Left renal cortex interstitium (tissue), 4 donors: ENCODE measurements at regions not wholly inside any gene's neighbourhood (a gene's known extent, or its start where the extent isn't known, plus 50 kb on each side); places are given as distances from the start of the nearest gene placed in this dataset.

Experiments
- DNase-seq, 4 donors: peaks; one replicate each; pipeline ENCODE4 v3.0.0-alpha.2; 2013; ENCODE audit warnings: low read depth in 4 of 4, low spot score in 2 of 4, missing footprints in 1 of 4

- no peak for DNase-seq
Measured at GRCh38 chr9:126123927-126124326, 202.7 kb upstream of the MVB12B start.

GRCh38 chr9:126125177-126125576 lies 201.5 kb upstream of the MVB12B start:
- no peak for DNase-seq

DNA sequence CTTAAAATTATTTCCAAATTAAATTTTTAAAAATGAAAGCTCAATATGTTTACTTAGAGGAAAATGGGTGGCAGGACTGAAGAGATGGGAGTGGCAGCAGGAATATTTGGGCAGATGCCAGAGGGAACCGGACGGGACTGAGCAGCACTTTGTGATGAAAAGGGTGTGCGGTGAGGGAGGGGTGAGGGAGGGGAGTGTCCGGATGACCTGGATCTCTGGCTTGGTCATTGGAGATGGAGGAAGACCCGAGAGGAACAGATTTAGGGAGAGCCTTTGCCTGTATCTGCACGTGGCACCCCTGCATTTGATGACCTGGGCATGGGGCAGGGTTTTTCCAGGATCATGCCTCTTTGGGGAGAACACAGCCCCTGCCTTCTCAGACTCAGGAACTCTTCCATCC lies 201.1 kb upstream of the MVB12B start:
- no peak for DNase-seq

DNA sequence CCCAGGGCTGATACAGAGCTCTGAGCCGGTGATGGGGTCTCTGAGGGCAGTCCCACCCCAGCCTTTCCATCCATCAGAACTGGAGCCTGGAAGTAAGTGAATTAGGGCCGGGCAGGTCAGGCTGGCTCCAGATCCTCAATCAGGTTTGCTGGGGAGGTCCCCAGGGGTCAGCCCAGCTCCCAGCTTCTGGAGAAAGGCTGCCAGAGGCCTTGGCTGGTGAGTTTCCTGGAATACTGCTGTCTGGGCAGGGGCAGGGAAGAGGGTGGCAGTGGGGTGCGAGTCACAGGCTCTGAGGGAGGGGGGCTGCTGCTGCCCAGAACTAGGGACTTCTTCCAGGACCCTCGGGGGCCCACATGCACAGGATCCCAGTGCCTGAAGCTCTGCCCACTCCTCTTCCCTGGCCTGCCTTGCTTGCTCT lies 200.6 kb upstream of the MVB12B start:
- DNase-seq = no peak

GRCh38 chr9:126126807-126127206 lies 199.8 kb upstream of the MVB12B start:
- no peak for DNase-seq

- no peak for DNase-seq
Measured at GRCh38 chr9:126127591-126127990, 199.0 kb upstream of the MVB12B start.

DNA sequence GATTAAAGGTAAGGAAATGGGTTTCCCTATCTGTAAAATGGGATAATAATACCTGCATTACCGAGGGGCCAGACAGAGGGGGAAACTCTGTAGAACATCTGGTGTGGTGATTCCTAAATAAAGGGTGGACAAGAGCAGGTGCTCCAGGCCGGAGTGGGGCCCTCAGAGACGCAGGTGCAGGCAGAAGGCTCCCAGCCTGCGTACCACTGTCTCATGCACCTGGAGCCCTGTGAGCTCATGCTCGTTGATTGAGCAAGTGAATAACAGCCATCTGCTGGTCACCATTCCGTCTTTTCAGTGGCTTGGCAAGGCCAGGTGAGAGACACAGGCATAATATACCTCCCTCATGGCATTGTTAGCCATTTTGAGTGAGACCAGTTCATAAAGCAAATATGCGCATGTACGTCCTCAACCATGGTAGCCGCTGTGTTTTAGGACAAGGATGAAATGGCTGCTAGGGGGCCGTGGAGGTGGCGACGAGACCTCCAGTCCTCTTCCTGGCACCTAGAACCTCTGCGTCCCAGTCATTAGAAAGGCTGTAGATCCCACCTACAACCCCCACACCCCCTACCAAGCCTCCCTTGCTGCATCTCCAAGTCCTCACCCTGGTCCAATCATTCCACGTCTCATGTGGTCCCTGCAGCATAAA lies 198.0 kb upstream of the MVB12B start:
- DNase-seq = no peak

GRCh38 chr9:126131066-126132010 lies 195.3 kb upstream of the MVB12B start:
- no peak for DNase-seq

- no peak for DNase-seq
Measured at GRCh38 chr9:126132746-126133145, 193.9 kb upstream of the MVB12B start.

DNA sequence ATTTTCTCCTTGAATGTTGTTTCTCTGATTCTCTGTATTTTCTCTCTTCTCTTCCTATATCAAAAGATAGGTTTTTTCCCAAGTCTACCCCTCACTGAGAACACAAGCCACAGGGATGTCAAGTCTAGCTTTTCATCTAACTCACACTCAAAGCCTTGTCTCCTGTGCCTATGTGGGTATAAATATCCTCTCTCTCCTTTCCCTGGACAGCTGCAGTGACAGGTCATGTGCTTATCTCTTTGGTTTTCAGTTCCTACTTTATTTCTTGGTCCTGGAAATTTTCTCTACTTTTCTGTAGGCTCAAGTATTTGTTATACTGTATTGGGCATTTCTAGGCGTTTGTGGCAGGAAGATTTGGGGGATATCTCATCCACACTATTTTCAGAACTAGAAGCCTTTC lies 182.4 kb upstream of the MVB12B start:
- no peak for DNase-seq

DNA sequence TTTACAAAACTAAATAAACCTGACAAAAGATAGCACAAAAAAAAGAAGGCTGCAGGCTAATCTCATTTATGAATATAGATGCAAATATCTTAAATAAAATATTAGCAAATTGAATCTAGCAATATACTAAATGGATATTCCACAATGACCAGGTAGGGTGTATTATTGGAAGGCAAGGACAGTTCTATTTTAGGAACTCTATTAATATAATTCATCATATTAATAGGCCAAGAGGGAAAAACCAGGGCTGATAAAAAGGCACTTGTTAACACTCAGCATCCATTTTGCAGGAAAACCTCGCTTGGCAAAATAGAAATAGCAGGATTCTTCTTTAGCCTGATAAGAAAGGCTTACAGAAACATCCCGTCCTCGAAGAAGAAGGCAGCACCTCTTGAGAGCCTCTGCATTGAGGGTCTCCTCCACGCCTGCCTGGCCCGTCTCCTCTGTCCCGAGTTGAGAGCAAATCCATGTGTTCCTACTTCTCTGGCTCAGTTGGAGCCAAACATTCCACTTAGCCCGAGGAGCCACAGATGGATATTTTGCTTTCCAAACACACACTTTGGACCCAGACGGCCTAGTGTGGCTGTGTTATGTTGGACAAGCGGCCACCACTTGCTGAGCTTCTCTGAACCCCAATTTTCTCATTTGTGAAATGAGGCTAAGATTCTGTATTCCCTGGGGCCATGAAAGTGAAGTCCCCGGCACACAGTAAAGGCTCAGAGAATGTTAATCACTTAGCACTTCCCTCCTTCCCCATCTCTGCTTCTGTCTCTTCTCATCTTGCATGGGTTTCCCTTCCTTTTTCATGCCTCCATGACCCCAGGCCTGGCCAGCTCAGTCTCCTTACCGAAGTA lies 181.8 kb upstream of the MVB12B start:
- no peak for DNase-seq

DNA sequence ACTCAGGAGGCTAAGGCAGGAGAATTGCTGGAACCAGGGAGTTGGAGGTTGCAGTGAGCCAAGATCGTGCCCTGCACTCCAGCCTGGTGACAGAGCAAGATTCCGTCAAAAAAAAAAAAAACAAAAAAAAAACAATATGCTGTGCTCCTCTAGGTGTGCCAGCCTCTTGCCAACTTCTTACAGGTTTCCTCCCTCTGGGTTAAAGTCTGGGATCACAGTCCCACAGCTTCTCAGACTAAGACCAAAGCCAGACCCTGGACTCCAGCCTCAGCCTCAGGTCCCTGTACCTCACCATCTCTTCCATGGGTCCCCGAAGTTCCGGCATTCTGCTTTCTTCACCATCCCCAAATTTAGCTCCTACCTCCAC lies 180.8 kb upstream of the MVB12B start:
- DNase-seq = no peak

DNA sequence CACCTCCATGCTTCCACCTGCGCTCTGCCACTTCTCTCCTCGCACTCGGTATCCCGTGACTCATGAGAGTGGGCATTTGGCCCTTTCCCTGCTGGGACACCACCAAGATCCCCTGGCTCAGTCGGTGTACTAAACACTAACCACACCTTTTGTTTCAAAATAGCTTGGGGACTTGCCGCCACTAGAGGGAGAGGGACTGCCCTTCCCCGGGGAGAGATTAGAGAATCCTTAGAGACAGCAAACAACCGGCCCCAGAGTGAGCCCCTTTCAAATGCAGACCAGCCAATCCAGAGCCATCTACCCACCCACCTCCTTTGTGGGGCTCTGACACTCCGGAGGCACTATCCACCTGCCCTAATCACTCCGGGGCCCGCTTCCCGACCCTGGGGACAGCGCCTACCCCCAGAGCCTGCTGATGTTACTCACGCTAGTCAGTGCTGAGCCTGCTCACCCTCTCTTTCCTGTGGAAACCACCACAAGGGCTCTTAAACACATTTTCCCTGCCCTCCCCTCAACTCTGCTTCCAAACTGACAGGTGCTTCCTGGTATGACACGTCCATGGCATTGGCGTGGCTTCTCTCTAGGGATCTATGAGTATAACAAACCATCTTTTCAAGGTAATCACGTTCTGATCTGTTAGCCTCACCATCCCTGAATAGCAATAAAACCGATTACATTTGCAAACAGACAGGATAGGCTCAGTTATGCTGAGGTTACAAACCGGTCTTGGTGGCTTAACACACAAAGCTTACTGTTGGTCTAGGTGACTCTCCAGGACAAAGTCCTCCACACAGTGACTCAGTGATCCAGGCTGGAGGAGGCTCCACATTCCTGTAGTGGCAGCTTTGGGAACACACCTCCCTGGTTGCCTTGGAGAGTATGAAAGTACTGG lies 180.1 kb upstream of the MVB12B start:
- no peak for DNase-seq

DNA sequence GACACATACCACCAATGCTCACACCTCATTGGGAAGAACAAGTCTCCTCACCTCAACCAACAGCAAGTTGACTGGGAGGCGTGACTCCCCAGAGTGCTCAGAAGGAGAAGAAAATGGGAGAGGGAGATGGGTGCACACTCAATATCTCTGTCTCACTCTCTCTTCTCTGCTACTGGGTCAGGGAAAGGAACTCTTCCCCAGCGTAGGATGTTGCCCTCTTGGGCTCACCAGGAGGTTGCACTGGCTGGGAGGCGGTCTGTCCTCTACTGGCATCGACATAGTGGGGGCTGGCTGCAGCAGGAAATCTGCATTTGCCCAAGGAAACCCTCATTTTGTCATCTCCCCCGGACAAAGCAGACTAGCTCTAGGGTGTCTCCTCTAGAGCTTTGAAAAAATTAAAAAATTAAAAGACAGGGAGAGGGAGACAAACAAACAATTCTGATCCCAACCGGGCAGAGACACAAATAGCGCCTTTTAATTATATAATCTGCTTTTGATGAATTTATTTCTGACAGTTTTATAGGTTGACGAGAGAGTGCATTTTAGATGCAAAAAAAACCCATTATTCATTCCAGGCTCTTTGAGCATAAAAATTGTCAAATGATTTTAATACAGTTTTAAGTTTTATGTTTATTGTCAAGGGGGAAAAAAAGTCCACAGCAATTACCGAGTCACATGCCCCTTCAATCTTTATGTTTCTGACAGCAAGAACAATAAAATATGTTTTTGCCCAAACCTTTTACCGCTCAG lies 179.3 kb upstream of the MVB12B start:
- peak in 3 of 4 donors; percentile 14 to 24 (median 20) for DNase-seq

DNA sequence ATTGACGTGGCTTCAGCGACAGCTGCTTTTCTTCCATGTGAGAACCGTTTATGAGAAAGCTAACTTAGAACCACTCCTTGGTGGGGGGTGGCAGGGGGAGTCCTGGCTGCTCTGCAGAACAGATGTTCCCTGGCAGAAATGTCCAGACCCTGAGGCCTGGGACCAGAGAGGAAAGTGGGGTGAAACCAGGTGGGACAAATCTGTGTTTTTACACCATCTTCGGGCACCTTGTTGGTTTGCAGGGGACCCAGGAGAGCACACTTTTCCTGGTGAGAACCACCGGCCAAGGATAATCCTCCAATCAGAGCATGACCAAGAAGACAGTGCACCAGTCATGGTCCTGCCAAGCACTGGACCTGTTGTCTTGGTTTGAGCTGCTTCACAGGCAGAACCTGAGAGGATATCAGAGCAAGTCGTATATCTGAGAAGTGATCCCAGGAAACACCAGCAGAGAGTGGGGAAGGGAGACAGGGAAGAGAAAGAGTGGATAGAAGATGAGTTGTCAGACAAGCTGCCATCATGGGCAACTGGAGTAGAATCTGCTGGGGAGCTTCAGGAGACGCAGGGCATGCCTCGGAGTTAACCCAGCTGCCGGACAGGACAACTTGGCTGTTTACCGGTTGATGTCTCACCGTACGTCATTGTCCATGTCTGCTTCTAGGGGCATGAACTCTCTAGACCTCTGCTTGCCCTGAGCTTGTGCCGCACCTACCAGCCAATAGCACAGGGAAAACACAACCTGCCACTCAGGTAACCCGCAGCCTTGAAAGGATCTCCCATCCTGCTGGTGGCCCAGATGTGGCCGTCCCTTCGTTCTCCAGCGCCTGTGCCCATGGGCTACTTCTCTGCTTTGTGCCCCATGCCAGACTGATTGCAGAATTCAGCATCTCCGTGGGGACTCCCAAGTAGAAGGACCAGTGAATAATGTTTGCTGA lies 178.4 kb upstream of the MVB12B start:
- DNase-seq = peak in 1 of 4 donors; percentile 29

DNA sequence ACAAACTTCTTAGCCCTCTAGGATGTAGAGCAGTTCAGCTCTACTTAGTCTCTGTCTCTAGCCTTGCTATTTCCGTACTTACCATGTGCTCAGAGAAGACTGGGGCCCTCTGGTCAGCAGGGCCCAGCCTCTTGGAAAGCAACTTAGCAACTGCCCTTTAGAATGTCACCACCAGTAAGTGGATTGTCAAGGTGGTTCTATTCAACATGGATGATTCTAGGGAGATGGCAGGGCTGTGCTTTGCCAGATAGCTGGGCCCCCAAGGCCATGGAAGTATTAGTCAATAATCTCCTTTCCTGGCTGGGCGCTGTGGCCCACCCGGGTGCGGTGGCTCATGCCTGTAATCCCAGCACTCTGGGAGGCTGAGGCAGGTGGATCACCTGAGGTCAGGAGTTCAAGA lies 177.6 kb upstream of the MVB12B start:
- DNase-seq = no peak

GRCh38 chr9:126149661-126150060 lies 177.0 kb upstream of the MVB12B start:
- DNase-seq = no peak

DNA sequence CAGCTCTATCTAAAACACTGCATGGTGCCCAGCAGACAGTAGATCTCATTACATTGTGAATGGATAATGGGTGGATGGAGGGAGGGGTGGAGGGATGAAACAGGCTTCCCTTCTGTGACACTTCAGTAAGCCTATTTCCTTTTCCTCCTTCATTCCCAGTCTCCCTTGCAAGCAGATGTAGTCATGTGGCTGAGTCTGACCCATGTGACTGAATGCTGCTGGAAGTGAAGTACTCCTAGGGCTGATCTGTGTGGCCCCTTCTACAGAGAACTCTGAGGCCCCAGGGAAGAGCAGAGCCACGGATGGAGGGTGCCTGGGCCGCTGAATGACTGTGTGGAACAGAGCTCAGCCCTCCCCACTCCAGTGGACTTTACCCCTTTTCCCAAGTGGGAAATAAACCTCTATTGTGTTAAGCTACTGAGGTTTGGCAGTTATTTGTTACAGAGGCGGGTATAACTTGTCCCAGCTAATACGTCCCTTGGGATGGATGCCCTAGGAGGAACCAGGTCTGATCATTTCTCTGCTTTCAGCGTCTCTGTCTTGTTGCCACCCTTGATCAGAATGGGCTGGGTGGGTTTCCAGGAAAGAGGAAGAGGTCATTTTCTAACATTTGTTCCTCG lies 176.1 kb upstream of the MVB12B start:
- no peak for DNase-seq
